Right cardiac atrium (tissue), 5 donors: ENCODE measurements at regions not wholly inside any gene's neighbourhood (a gene's known extent, or its start where the extent isn't known, plus 50 kb on each side); places are given as distances from the start of the nearest gene placed in this dataset.
"Not testable (repeated sequence)": the region's sequence is repeated elsewhere in the genome, so short reads cannot be mapped to it uniquely, and the experiment has no call there.

Experiments used
- ATAC-seq, 2 donors: fragments of 200-7000 bp; cut with Tn5 transposase; one replicate each; pipeline versions ENCODE4 v1.8.0 to v1.9.1; 2020; ENCODE audit warnings: moderate library complexity in 2 of 2, mild to moderate bottlenecking in 1 of 2
- DNase-seq, 3 donors: peaks; one replicate each; pipeline ENCODE4 v3.0.0-alpha.2; 2020
- H3K27ac ChIP-seq: one replicate; pipeline ENCODE4 v1.5.1; 2013; ENCODE audit warnings: mild to moderate bottlenecking, low read length, control low read depth, moderate library complexity
- H3K27me3 ChIP-seq: one replicate; pipeline ENCODE4 v1.6.1; 2013; ENCODE audit not compliant: control insufficient read depth, insufficient read depth
- H3K4me1 ChIP-seq: one replicate; pipeline ENCODE4 v1.6.1; 2013; ENCODE audit warnings: low read length; ENCODE audit not compliant: control insufficient read depth, insufficient read depth
- H3K4me3 ChIP-seq: one replicate; pipeline ENCODE4 v1.5.1; 2013; ENCODE audit warnings: low read length, control low read depth
- H3K9me3 ChIP-seq: one replicate; pipeline ENCODE4 v1.6.1; 2013; ENCODE audit warnings: low read length; ENCODE audit not compliant: control insufficient read depth
- WGBS: extraction: QIAGEN DNeasy Blood & Tissue Kit; methylation state at CpG from one replicate; pipeline ENCODE4 v1.1.7; 2013; 5-methylcytosine and 5-hydroxymethylcytosine counted together
- intact Hi-C, 4 donors: fragments of 100-400 bp; cut with DNase I; formaldehyde crosslinking; loops; one replicate each; pipeline versions ENCODE4 v1.11.0 to v1.14.0; 2022 to 2023
- donor health status: healthy with polysubstance abuse.
- donor health status: DM: no; HTN: yes; CAD: no.
- donor health status: DM: no; HTN: no; CAD: no.
- donor health status: DM: no; HTN: yes; CAD: no; lungs with severe emphysema.
- donor health status: DM: yes; HTN: yes; CAD: no.

DNA sequence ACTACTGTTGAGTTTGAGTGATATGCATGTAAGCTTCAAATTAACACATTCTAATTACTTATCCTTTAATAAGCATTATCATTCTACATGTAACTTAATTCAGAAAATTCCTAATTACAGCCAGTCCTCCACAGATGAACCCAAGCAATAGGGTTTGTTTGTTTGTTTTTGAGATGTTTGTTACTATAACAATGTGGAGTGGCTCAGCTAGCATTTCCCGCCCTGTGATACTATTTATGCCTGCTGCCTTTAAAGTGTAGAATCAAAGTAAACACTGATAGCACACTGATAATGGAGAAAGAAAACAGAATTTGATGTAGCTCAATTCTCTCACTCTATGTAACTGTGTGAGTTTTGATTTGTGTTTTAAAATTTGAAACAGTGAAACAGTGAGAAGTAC is 105.1 kb upstream of the IGF1R start:
- H3K4me1 ChIP-seq = no peaks in the 10 kb centered on the region
- no peak for ATAC-seq
- H3K4me3 ChIP-seq = no peak overlapping the region
- intact Hi-C loops = no loop called here
- H3K9me3 ChIP-seq = no peaks in the 10 kb centered on the region
- no peak overlapping the region for H3K27ac ChIP-seq
- no peaks in the 10 kb centered on the region for H3K27me3 ChIP-seq
- DNase-seq = no peak
- 49% methylated on average over 1 of the region's 1 CpG for WGBS

DNA sequence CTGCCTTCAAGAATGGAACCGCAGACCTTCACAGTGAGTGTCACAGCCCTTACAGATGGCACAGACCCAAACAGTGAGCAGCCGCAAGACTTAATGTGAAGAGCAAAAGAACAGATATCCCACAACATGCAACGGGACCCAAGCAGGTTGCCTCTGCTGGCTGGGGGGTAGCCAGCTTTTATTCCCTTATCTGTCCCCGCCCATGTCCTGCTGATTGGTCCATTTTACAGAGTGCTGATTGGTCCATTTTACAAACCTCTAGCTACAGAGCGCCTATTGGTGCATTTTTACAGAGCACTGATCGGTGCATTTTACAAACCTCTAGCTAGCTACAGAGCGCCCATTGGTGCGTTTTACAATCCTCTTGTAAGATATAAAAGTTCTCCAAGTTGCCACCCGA is 102.0 kb upstream of the IGF1R start:
- DNase-seq = no peak
- 91% methylated on average over 9 of the region's 9 CpGs for WGBS

DNA sequence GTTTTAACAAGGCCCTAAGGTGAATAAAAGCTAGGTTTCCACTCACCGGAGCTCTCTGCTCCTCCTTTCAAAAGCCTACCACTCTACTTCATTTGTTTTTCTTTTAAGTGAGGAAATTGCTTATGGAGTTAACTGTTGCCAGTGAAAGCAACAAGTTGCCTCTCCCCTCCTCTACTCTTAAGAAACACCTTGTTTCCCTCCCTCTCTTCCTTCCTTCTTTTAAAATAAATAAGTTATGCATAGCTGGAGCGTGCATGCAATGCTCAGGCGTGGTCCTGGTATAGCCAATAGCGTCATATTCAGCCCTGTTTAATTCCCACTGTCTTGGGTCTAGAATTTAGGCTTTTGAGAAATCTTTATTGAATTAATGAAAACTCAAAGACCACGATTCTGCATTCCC is 101.1 kb upstream of the IGF1R start:
- 29% methylated on average over 5 of the region's 5 CpGs for WGBS
- H3K4me1 ChIP-seq = peaks cover 3% of the 10 kb centered on the region
- ATAC-seq (no peak), DNase-seq (no peak)
- no peaks in the 10 kb centered on the region for H3K9me3 ChIP-seq
- no peak overlapping the region for H3K27ac ChIP-seq
- peak overlapping the region; percentile 54 for H3K4me3 ChIP-seq
- no peaks in the 10 kb centered on the region for H3K27me3 ChIP-seq
- intact Hi-C loops = no loop called here

More for the DNA sequence above, 102.0 kb upstream of the IGF1R start:
- intact Hi-C loops = no loop called here
- H3K27me3 ChIP-seq = no peaks in the 10 kb centered on the region
- no peak for ATAC-seq
- no peaks in the 10 kb centered on the region for H3K9me3 ChIP-seq
- peaks cover 3% of the 10 kb centered on the region for H3K4me1 ChIP-seq
- H3K4me3 ChIP-seq = no peak overlapping the region
- H3K27ac ChIP-seq = no peak overlapping the region

DNA sequence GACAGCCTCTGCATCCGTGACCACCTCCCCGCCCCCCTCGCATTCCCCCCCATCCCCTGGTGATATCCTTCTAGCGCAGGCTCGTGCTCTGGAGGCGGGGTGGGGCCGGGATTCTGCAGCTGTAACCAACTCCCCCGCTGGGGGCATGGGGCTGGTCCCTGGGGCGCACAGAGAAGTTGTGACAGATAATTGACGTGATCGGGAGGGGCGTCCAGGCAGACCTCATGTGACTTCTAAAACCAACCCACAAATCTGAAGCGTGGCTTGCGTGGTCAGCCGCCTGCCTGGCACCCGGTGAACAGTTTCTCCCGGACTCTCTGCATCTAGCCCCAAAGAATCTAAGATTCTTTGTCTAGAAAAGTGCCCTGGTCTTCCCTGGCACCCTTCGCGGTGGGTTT is 100.6 kb upstream of the IGF1R start:
- intact Hi-C loops = no loop called here
- no peaks in the 10 kb centered on the region for H3K27me3 ChIP-seq
- WGBS = 2% methylated on average over 19 of the region's 19 CpGs
- peaks cover 3% of the 10 kb centered on the region for H3K4me1 ChIP-seq
- H3K4me3 ChIP-seq = peak overlapping the region; percentile 54
- peak overlapping the region; percentile 22 for H3K27ac ChIP-seq
- no peaks in the 10 kb centered on the region for H3K9me3 ChIP-seq
- peak; percentile 51 to 53 for ATAC-seq
- peak; percentile 45 to 72 (median 60) for DNase-seq

DNA sequence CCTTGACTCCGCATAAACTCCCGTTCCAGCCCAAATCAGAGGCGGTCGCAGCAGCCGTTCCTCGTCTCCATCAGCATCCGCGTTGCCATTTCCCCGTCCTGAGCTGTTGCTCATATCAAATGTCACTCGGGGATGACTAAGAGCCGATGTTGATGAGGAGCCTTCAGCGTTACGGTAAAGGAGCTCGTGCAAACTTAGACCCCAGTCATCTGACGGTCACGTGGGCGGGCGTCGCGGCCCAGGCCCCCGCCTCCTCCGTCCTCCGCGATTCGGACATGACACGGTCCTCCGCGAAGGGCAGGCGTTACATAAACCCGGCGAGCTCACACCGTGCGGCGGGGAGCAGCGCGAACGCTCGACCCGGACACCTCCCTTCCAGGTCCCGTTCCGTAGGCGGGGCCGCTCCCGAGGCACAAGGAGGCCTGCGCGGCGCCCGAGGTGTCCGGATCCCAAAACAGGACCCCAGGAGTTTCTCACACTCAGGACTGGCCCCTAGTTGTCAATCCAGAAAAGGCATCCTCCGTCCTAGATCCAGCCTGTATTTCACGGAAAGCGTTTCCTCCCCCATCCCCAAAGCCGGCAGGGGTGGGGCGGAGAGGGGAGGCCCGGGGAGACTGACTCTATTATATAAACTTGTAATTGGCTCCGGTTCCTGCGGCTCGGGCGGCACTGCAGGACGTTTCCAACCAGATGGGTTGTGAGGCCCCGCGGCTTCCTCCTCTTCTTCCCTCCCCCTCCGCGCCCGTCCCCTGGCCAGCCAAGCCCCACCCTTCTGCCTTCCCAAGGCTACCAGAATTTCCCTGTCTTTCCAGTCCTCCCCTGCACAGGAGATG is 100.0 kb upstream of the IGF1R start:
- Histone ChIP-seq H3K27me3 (no peaks in the 10 kb centered on the region), H3K9me3 (no peaks in the 10 kb centered on the region), H3K4me3 (peak overlapping the region; percentile 54), H3K27ac (peak overlapping the region; percentile 22), H3K4me1 (peaks cover 3% of the 10 kb centered on the region)
- DNase-seq = peak; percentile 83 to 90 (median 90)
- intact Hi-C loops = no loop called here
- ATAC-seq = peak; percentile 93 to 96
- WGBS = under 1% methylated on average over 65 of the region's 65 CpGs

DNA sequence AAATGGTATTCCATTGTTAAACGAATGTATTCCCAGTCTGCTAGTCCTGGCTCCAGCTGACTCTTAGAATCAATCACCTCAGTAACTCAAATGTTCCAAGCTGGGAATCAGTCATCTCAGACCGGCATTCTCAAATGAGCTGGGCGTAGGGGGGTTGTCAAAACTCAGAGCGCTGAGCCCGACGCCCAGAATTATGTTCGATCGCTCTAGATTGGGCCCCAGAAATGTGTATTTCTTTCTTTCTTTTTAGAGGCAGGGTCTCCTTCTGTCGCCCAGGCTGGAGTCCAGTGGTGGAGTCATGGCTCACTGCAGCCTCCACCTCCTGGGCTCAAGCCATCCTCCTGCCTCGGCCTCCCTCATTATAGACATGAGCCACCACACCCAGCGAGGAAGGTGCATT is 99.3 kb upstream of the IGF1R start:
- Histone ChIP-seq H3K9me3 (no peaks in the 10 kb centered on the region), H3K4me3 (peak overlapping the region; percentile 54), H3K27me3 (no peaks in the 10 kb centered on the region), H3K27ac (no peak overlapping the region), H3K4me1 (peaks cover 3% of the 10 kb centered on the region)
- intact Hi-C loops = no loop called here
- DNase-seq (no peak), ATAC-seq (no peak)
- 71% methylated on average over 11 of the region's 11 CpGs for WGBS

DNA sequence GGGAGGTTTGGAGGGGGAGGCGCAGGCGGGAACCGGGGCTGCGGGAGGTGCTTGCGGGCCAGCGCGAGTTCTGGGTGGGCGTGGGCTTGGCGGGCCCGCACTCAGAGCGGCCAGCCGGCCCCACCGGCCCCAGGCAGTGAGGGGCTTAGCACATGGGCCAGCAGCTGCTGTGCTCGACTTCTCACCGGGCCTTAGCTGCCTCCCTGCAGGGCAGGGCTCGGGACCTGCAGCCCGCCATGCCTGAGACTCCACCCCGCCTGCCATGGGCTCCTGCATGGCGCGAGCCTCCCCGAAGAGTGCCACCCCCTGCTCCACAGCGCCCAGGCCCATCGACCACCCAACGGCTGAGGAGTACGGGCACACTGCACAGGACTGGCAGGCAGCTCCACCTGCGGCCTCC is 98.6 kb upstream of the IGF1R start:
- Histone ChIP-seq H3K27me3 (no peaks in the 10 kb centered on the region), H3K4me1 (peaks cover 3% of the 10 kb centered on the region), H3K4me3 (no peak overlapping the region), H3K27ac (no peak overlapping the region), H3K9me3 (no peaks in the 10 kb centered on the region)
- DNase-seq (peak in 1 of 3 donors; percentile 51), ATAC-seq (no peak)
- intact Hi-C loops = no loop called here
- WGBS = 95% methylated on average over 26 of the region's 26 CpGs

DNA sequence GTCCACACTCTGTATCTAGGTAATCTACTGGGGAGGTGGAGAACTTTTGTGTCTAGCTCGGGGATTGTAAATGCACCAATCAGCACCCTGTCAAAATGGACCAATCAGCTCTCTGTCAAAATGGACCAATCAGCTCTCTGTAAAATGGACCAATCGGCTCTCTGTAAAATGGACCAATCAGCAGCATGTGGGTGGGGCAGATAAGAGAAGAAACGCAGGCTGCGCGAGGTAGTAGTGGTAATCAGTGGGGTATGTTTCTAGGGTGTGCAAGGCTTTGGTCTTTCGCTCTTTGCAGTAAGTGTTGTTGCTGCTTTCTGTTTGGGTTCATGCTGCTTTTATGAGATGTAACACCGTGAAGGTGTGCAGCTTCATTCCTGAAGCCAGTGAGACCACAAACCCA is 98.0 kb upstream of the IGF1R start:
- H3K4me3 ChIP-seq, H3K27ac ChIP-seq, H3K27me3 ChIP-seq, ATAC-seq, H3K9me3 ChIP-seq, DNase-seq, intact Hi-C loops, H3K4me1 ChIP-seq: not testable (repeated sequence)
- WGBS = 93% methylated on average over 7 of the region's 7 CpGs

DNA sequence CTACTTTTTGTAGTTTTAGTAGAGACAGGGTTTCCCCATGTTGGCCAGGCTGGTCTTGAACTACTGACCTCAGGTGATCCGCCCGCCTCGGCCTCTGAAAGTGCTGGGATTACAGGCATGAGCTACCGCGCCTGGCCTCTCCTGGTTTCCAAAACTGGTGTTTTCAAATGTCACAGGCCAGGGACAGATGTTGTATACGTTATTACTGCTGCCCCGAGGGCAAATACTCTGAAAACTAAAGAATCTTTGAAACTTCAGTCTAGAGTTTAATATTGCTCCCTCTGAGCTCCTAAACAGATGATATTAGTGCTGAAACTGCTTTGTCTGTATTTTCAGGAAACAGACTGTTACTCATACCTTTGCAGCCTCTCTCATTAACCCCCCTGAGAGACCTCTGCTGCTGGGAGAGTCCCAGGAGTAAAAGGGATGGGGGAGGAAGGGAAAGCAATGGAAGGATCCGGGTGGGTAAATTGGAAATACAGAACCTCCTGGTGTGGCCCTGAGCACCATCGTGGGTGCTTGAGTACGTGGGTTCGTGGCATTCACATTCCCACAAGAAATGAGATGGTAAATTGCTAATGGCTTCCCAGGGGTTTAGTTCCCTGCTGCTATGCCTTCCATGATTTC is 96.3 kb upstream of the IGF1R start:
- Histone ChIP-seq H3K27me3 (no peaks in the 10 kb centered on the region), H3K4me3 (no peak overlapping the region), H3K9me3 (no peaks in the 10 kb centered on the region), H3K27ac (no peak overlapping the region), H3K4me1 (peaks cover 3% of the 10 kb centered on the region)
- no peak for ATAC-seq
- no peak for DNase-seq
- WGBS = 80% methylated on average over 11 of the region's 11 CpGs
- intact Hi-C loops = no loop called here

DNA sequence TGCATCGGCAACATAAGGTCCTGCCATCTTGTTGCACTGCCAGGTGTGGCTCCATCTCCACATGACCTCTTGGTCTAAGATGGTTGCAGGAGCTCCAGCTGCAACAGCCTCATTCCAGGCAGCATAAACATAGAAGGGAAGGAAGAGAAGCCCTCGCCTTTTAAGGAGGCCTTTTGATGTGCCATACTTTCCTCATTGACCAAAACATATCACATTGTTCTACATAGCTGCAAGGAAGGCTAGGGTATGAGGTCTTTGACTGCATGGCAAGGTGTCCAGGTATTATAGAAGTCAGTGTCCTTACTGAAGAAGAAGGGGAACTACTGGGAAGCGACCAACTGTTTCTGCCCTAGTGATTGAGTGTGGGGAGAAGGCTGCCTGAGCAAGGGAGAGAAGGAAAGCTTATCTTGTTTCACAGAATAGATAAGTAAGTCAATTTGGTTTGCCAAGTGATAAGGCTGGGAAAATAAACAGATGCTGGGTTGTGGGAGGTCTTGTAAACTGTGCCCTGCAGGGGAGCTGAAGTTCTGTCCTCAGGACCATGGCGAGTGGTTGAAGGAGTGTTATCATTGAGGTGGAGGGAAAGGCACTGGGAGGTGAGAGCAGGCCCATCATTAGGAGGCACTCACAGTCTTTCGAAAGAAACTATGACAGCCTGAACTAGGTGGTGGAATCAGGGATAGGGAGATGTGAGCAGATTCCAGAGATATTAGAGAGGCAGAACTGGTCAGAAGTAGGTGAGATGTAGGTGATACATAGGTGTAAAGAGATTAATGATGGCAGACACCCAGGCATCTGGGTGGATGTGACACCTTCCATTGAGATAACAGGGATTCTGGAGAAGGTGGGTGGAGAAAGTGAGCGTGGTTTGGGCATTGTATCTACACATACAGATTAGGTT is 93.8 kb upstream of the IGF1R start:
- intact Hi-C loops = no loop called here
- Histone ChIP-seq H3K27ac (no peak overlapping the region), H3K27me3 (no peaks in the 10 kb centered on the region)

DNA sequence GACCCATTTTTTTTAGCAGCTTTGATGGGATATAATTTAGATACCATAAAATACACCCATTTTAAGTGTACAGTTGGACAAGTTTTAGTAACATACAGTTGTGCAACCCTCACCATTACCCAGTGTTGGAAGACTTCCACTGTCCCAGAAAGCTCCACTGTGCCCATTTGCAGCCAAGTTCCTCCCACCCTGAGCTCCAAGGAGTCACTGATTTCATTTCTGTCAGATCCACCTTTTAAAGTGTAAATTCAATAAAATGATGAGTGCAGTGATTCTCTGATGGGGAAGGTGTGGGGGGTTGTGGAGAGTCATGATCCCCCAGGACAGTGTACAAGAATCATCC is 93.2 kb upstream of the IGF1R start:
- DNase-seq (no peak), ATAC-seq (no peak)
- Histone ChIP-seq H3K27ac (no peak overlapping the region), H3K9me3 (no peaks in the 10 kb centered on the region), H3K4me1 (no peaks in the 10 kb centered on the region), H3K27me3 (no peaks in the 10 kb centered on the region), H3K4me3 (no peak overlapping the region)
- intact Hi-C loops = no loop called here

More for the DNA sequence above, 93.8 kb upstream of the IGF1R start:
- no peaks in the 10 kb centered on the region for H3K4me1 ChIP-seq
- ATAC-seq (no peak), DNase-seq (no peak)
- WGBS = 54% methylated on average over 6 of the region's 6 CpGs
- no peaks in the 10 kb centered on the region for H3K9me3 ChIP-seq
- H3K4me3 ChIP-seq = no peak overlapping the region
